Smooth muscle cell (in vitro differentiated cells): ENCODE measurements at regions not wholly inside any gene's neighbourhood (a gene's known extent, or its start where the extent isn't known, plus 50 kb on each side); places are given as distances from the start of the nearest gene placed in this dataset.

Source experiments
- DNase-seq: peaks from one replicate; lab custom pipeline; 2025; ENCODE audit not compliant: unreplicated experiment; lab: John Stamatoyannopoulos, UW
- H2AFZ ChIP-seq: fragments of 200-600 bp; sonication (generic); 2 replicates; pipeline ENCODE4 v1.6.0; 2016; ENCODE audit warnings: antibody characterized with exemption, low read depth, mild to moderate bottlenecking
- H3F3A ChIP-seq: fragments of 200-600 bp; sonication (generic); 2 replicates; pipeline ENCODE4 v1.6.0; 2017; ENCODE audit warnings: antibody characterized with exemption, low read depth
- H3K27ac ChIP-seq: fragments of 200-600 bp; sonication (generic); 2 replicates; pipeline ENCODE4 v1.5.1; 2016; ENCODE audit warnings: low read depth, mild to moderate bottlenecking
- H3K27me3 ChIP-seq: fragments of 200-600 bp; sonication (generic); 2 replicates; pipeline ENCODE4 v1.6.1; 2016; ENCODE audit warnings: low read depth, mild to moderate bottlenecking
- H3K36me3 ChIP-seq: fragments of 200-600 bp; sonication (generic); 2 replicates; pipeline ENCODE4 v1.5.1; 2016; ENCODE audit warnings: low read depth
- H3K4me1 ChIP-seq: fragments of 200-600 bp; sonication (generic); 2 replicates; pipeline ENCODE4 v1.5.1; 2016; ENCODE audit warnings: low read depth
- H3K4me2 ChIP-seq: fragments of 200-600 bp; sonication (generic); 2 replicates; pipeline ENCODE4 v1.6.0; 2016; ENCODE audit warnings: mild to moderate bottlenecking
- H3K4me3 ChIP-seq: fragments of 200-600 bp; sonication (generic); 2 replicates; pipeline ENCODE4 v1.5.1; 2016; ENCODE audit warnings: mild to moderate bottlenecking
- H3K79me2 ChIP-seq: fragments of 200-600 bp; sonication (generic); 2 replicates; pipeline ENCODE4 v1.6.0; 2016; ENCODE audit warnings: low read depth, mild to moderate bottlenecking
- H3K9ac ChIP-seq: fragments of 200-600 bp; sonication (generic); 2 replicates; pipeline ENCODE4 v1.6.0; 2016; ENCODE audit warnings: low read depth
- H3K9me3 ChIP-seq: fragments of 200-600 bp; sonication (generic); replicated peaks from 2 replicates; pipeline ENCODE4 v1.5.1; 2016; ENCODE audit warnings: low read depth
- H4K20me1 ChIP-seq: fragments of 200-600 bp; sonication (generic); 2 replicates; pipeline ENCODE4 v1.6.0; 2016; ENCODE audit warnings: low read depth
- CTCF ChIP-seq: fragments of 200-600 bp; sonication (generic); IDR thresholded peaks from 2 replicates; pipeline ENCODE4 v1.5.1; 2017; ENCODE audit warnings: borderline replicate concordance, mild to moderate bottlenecking, antibody characterized with exemption; ENCODE audit not compliant: insufficient read depth, poor library complexity, severe bottlenecking
- WGBS: methylation state at CpG from one replicate; pipeline ENCODE4 v1.1.7; 2016; ENCODE audit warnings: low lambda C conversion rate; 5-methylcytosine and 5-hydroxymethylcytosine counted together

GRCh38 chr16:65212791-65213190 lies 90.9 kb upstream of the CDH11 start:
- TF ChIP-seq CTCF = no peak
- Histone ChIP-seq H3F3A (no peaks in the 10 kb centered on the region), H3K36me3 (no peaks in the 10 kb centered on the region), H4K20me1 (no peaks in the 10 kb centered on the region), H3K4me1 (no peaks in the 10 kb centered on the region), H3K9me3 (no peaks in the 10 kb centered on the region), H3K27me3 (no peaks in the 10 kb centered on the region), H3K79me2 (peaks cover 4% of the 10 kb centered on the region), H3K4me3 (no peak overlapping the region), H2AFZ (no peak overlapping the region), H3K9ac (no peak overlapping the region), H3K27ac (peak overlapping the region; percentile 93), H3K4me2 (peak overlapping the region; percentile 16)
- 65% methylated on average over 5 of the region's 5 CpGs for WGBS
- DNase-seq = no peak

GRCh38 chr16:65212240-65212639 lies 90.4 kb upstream of the CDH11 start:
- H3K36me3 ChIP-seq = no peaks in the 10 kb centered on the region
- H3K79me2 ChIP-seq = peaks cover 4% of the 10 kb centered on the region
- no peaks in the 10 kb centered on the region for H4K20me1 ChIP-seq
- TF ChIP-seq CTCF = no peak
- no peaks in the 10 kb centered on the region for H3K27me3 ChIP-seq
- H3F3A ChIP-seq = no peaks in the 10 kb centered on the region
- no peak overlapping the region for H3K4me3 ChIP-seq
- no peaks in the 10 kb centered on the region for H3K9me3 ChIP-seq
- 87% methylated on average over 6 of the region's 6 CpGs for WGBS
- no peaks in the 10 kb centered on the region for H3K4me1 ChIP-seq
- H3K27ac ChIP-seq = no peak overlapping the region
- no peak overlapping the region for H3K4me2 ChIP-seq
- DNase-seq = no peak
- H2AFZ ChIP-seq = no peak overlapping the region
- no peak overlapping the region for H3K9ac ChIP-seq

GRCh38 chr16:65202461-65202860 lies 80.6 kb upstream of the CDH11 start:
- no peaks in the 10 kb centered on the region for H3K27me3 ChIP-seq
- DNase-seq = no peak
- peaks cover 5% of the 10 kb centered on the region for H3K36me3 ChIP-seq
- no peaks in the 10 kb centered on the region for H3K9me3 ChIP-seq
- no peaks in the 10 kb centered on the region for H3K79me2 ChIP-seq
- H3K4me3 ChIP-seq = no peak overlapping the region
- H3K27ac ChIP-seq = peak overlapping the region; percentile 34
- no peaks in the 10 kb centered on the region for H4K20me1 ChIP-seq
- H3K4me2 ChIP-seq = peak overlapping the region; percentile 24
- H3F3A ChIP-seq = no peaks in the 10 kb centered on the region
- no peak for TF ChIP-seq CTCF
- no peak overlapping the region for H3K9ac ChIP-seq
- H3K4me1 ChIP-seq = no peaks in the 10 kb centered on the region
- 83% methylated on average over 1 of the region's 1 CpG for WGBS
- H2AFZ ChIP-seq = no peak overlapping the region

- H3K79me2 ChIP-seq = no peaks in the 10 kb centered on the region
- no peaks in the 10 kb centered on the region for H3K27me3 ChIP-seq
- no peaks in the 10 kb centered on the region for H3F3A ChIP-seq
- H3K9me3 ChIP-seq = no peaks in the 10 kb centered on the region
- peak overlapping the region; percentile 34 for H3K27ac ChIP-seq
- H2AFZ ChIP-seq = no peak overlapping the region
- peak overlapping the region; percentile 24 for H3K4me2 ChIP-seq
- DNase-seq = no peak
- no peaks in the 10 kb centered on the region for H3K4me1 ChIP-seq
- TF ChIP-seq CTCF = no peak
- H4K20me1 ChIP-seq = no peaks in the 10 kb centered on the region
- H3K36me3 ChIP-seq = peaks cover 5% of the 10 kb centered on the region
- H3K4me3 ChIP-seq = no peak overlapping the region
- no peak overlapping the region for H3K9ac ChIP-seq
- WGBS = 49% methylated on average over 8 of the region's 8 CpGs
Measured at GRCh38 chr16:65201511-65201910, 79.6 kb upstream of the CDH11 start.
